ENCODE measurements at regions not wholly inside any gene's neighbourhood (a gene's known extent, or its start where the extent isn't known, plus 50 kb on each side); places are given as distances from the start of the nearest gene placed in this dataset.

DNA sequence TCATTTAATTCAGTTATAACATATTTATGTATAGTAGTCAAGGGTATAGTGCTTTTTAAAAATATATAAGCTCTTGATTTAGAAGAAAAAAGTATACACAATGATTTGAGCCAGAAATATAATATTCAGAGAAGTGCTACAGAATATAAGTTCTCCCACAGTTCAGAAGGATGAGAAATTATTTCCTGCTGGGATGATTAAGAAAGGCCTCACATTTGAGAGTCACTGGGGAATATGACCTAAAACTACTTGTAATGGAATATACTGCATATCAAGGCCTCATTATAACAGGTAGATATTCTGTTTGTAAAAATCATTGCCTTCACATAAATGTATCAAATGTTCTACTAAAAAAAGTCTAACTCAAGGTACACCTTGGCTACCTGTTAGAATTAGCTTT, 203.5 kb downstream of the MBD2 start:
- no peak for TF ChIP-seq CTCF (IDR thresholded peaks at IDR 0.05; ENCODE audit: insufficient read depth, low read length, poor library complexity, severe bottlenecking)
- Histone ChIP-seq H3K27me3 (replicated peaks; ENCODE audit: control insufficient read depth, insufficient read depth, low read length) (no peaks in the 10 kb centered on the region; the same call in 1 of the 2 replicates), H3K4me3 (replicated peaks; ENCODE audit: low read depth, low read length) (no peak overlapping the region), H3K36me3 (ENCODE audit: control insufficient read depth, insufficient read depth, low read length) (no peaks in the 10 kb centered on the region)
- DNase-seq (ENCODE audit: extremely low read depth, insufficient read length) = no peak

DNA sequence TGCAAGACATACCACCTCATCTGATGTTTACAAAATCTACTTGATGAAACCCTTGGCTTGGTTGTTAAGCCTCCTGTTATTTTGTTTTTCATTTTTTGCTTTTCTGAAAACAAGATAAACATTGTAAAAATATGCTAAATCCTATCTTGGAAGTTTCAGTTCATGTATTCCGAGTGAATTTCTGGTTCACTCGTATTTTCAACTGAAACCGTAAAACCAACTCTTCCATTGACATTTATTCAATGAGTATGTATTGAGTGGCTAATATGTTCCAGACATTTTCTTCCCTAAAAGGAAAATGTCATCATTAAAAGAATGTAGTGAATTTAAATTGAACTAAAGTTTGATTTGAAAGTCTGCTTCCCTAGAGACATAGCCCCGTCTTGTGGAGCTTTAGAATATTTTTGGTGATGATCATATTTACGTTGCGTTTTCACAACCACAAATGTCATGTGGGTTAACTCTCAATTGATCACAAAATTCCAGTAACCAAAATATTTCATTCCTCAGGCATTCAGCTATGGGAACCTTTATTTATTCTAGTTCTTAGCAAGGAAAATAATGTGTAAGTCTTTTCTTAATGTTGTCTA, 204.2 kb downstream of the MBD2 start:
- no peaks in the 10 kb centered on the region for H3K36me3 ChIP-seq (ENCODE audit: control insufficient read depth, insufficient read depth, low read length)
- no peak overlapping the region for H3K4me3 ChIP-seq (replicated peaks; ENCODE audit: low read depth, low read length)
- no peak for DNase-seq (ENCODE audit: extremely low read depth, insufficient read length)
- no peak for TF ChIP-seq CTCF (IDR thresholded peaks at IDR 0.05; ENCODE audit: insufficient read depth, low read length, poor library complexity, severe bottlenecking)
- H3K27me3 ChIP-seq (replicated peaks; ENCODE audit: control insufficient read depth, insufficient read depth, low read length) = no peaks in the 10 kb centered on the region; the same call in 1 of the 2 replicates

DNA sequence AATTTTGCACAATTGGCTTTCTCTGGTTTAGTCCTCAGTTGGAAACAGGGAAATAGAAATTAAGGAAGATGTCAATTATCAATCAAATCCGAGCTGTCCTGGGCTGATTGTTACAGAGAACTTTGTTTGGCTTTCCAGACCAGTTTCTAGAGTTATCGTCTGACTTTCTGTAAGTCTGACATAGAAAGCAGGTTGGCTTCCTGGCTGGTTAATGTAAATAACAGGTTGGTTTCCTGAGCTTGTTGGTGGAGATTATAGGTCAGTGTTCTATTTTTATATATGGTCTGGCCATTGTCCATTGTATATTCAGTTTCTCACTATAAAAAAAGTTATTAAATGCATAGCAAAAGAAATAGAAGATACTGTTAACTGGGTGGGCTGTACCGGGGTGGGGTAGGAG, 204.8 kb downstream of the MBD2 start:
- H3K4me3 ChIP-seq (replicated peaks; ENCODE audit: low read depth, low read length) = no peak overlapping the region
- no peaks in the 10 kb centered on the region for H3K36me3 ChIP-seq (ENCODE audit: control insufficient read depth, insufficient read depth, low read length)
- no peak for DNase-seq (ENCODE audit: extremely low read depth, insufficient read length)
- H3K27me3 ChIP-seq (replicated peaks; ENCODE audit: control insufficient read depth, insufficient read depth, low read length) = no peaks in the 10 kb centered on the region; the same call in 1 of the 2 replicates
- TF ChIP-seq CTCF (IDR thresholded peaks at IDR 0.05; ENCODE audit: insufficient read depth, low read length, poor library complexity, severe bottlenecking) = no peak

DNA sequence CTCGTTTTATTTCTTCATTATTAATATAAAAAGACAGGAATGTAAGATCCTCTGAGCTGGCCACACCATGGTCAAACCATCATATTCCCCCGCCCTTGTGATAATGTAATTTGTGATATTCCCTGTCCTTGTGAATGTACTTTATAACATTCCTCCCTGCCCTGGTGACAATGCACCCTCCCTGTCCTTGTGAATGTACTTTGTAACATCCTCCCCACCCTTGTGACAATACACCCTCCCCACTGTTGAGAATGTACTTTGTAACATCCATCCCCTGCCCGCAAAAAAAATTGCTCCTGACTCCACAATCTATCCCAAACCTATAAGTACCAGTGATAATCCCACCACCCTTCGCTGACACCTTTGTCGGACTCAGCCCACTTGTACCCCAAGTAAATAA, 211.0 kb downstream of the MBD2 start:
- Histone ChIP-seq H3K27me3 (replicated peaks; ENCODE audit: control insufficient read depth, insufficient read depth, low read length) (0 out of 2 replicates have a peak, but pooled peaks cover 1% of the 10 kb centered on the region), H3K36me3 (ENCODE audit: control insufficient read depth, insufficient read depth, low read length) (no peaks in the 10 kb centered on the region), H3K4me3 (replicated peaks; ENCODE audit: low read depth, low read length) (no peak overlapping the region)
- no peak for TF ChIP-seq CTCF (IDR thresholded peaks at IDR 0.05; ENCODE audit: insufficient read depth, low read length, poor library complexity, severe bottlenecking)
- no peak for DNase-seq (ENCODE audit: extremely low read depth, insufficient read length)

- H3K4me3 ChIP-seq (replicated peaks; ENCODE audit: low read depth, low read length) = no peak overlapping the region
- H3K36me3 ChIP-seq (ENCODE audit: control insufficient read depth, insufficient read depth, low read length) = no peaks in the 10 kb centered on the region
- no peaks in the 10 kb centered on the region for H3K27me3 ChIP-seq (replicated peaks; ENCODE audit: control insufficient read depth, insufficient read depth, low read length)
- DNase-seq (ENCODE audit: extremely low read depth, insufficient read length) = no peak
- no peak for TF ChIP-seq CTCF (IDR thresholded peaks at IDR 0.05; ENCODE audit: insufficient read depth, low read length, poor library complexity, severe bottlenecking)
Observed at GRCh38 chr18:54004828-54005227, 219.6 kb downstream of the MBD2 start.

GRCh38 chr18:54003195-54003594, 221.3 kb downstream of the MBD2 start:
- no peaks in the 10 kb centered on the region for H3K36me3 ChIP-seq (ENCODE audit: control insufficient read depth, insufficient read depth, low read length)
- no peaks in the 10 kb centered on the region for H3K27me3 ChIP-seq (replicated peaks; ENCODE audit: control insufficient read depth, insufficient read depth, low read length)
- no peak for TF ChIP-seq CTCF (IDR thresholded peaks at IDR 0.05; ENCODE audit: insufficient read depth, low read length, poor library complexity, severe bottlenecking)

More at GRCh38 chr18:54003195-54003594, 221.3 kb downstream of the MBD2 start:
- H3K4me3 ChIP-seq (replicated peaks; ENCODE audit: low read depth, low read length) = no peak overlapping the region
- no peak for DNase-seq (ENCODE audit: extremely low read depth, insufficient read length)
